NCI-H2107 (cell line): ENCODE measurements at regions not wholly inside any gene's neighbourhood (a gene's known extent, or its start where the extent isn't known, plus 50 kb on each side); places are given as distances from the start of the nearest gene placed in this dataset.

ENCODE experiments used
- DNase-seq: peaks from one replicate; lab custom pipeline; 2025; lab: John Stamatoyannopoulos, UW

GRCh38 chr6:10237298-10238038, 177.4 kb downstream of the TFAP2A start:
- no peak for DNase-seq

- no peak for DNase-seq
These were observed 179.5 kb downstream of the TFAP2A start for GRCh38 chr6:10235344-10235743.

GRCh38 chr6:10230531-10230930, 184.3 kb downstream of the TFAP2A start:
- DNase-seq, result no peak

DNA sequence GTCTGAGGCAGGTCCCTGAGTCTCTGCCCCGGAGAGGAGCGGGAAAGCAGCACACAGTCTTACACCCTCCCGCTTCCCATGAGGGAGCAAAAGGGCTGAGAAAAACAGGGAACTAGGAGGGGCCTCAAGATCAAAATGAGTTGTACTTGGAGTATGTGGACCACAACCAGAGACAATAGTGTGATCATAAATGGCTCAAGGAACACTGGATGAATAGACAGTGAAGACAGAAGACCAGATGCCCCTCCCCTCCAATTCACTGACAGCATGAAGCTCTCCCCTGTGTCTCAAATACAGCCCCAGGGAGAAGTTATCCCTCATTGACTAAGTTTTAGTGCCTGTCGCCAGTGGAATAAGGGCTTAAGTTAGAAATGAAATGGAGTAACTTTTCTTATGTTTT, 191.0 kb downstream of the TFAP2A start:
- DNase-seq, result no peak

GRCh38 chr6:10221178-10221577, 193.7 kb downstream of the TFAP2A start:
- no peak for DNase-seq

DNA sequence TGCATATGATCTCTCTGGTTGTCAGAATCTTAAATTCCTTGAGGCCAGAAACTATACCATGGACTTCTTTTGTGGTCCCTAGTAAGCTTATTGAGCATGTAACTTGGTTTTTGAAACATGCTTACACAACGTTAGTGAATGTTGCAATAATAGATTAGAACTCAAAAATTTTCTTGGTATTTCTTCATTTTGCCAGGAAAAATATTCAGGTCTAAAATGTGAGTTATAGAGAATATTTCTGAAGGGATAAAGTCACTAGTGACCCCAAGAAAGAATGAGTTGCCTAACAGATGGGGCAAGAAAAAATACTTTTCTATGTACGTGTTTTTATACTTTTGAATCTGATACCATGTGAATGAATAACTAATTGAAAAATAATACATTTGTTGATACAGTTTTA, 195.4 kb downstream of the TFAP2A start:
- DNase-seq, result no peak

DNA sequence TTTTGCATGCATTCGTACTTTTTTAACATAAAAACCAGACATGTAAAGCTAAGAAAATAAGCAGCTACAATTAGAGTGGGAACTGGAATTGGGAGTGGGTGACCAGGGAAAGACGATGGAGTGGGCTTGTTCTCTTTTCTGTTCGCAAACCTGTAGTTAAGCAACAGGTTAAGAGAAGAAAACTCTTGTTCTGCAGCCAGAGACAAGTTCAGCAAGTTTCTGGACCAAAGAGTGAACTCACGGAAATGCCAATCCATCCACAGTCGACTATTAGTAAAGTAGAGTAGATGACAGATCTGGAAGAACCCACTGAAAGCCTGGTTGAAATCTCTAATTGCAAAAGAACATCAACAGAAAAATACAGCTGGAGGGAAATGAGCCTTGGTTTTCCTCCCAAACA, 197.8 kb downstream of the TFAP2A start:
- DNase-seq, result no peak

GRCh38 chr6:10215326-10216110, 199.4 kb downstream of the TFAP2A start:
- DNase-seq, result no peak

GRCh38 chr6:10210052-10210451, 204.8 kb downstream of the TFAP2A start:
- no peak for DNase-seq

DNA sequence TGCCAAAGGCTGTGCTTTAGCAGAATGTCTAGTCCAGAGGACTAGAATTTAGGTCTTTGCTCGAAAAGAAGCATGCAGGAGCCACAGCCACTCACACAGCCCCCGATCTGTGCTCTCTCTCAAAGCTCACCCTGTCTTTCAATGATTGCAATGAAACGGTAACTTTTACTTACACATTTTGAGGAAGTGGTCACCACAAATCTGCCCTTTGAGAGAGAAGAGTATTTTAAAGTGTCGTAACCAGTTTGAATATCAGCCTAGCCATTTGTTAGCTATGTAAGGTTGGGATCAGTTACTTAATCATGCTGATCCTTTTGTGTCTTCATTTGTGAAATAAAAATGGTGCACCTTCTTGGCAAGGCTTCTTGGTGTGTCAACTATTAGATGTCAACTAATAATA, 209.0 kb downstream of the TFAP2A start:
- DNase-seq, result no peak

- DNase-seq, result no peak
These were observed 209.8 kb downstream of the TFAP2A start for GRCh38 chr6:10205120-10205519.

- no peak for DNase-seq
These were observed 211.2 kb downstream of the TFAP2A start for GRCh38 chr6:10203651-10204050.

DNA sequence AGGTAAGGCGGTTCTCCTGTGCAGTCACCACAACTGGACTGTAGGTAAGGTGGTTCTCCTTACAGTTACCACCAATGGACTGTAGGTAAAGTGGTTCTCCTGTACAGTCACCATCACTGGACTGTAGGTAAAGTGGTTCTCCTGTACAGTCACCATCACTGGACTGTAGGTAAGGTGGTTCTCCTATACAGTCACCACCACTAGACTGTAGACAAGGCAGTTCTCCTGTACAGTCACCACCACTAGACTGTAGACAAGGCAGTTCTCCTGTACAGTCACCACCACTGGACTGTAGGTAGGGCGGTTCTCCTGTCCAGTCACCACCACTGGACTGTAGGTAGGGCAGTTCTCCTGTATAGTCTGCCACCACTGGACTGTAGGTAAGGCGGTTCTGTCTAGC, 212.3 kb downstream of the TFAP2A start:
- DNase-seq, result no peak

DNA sequence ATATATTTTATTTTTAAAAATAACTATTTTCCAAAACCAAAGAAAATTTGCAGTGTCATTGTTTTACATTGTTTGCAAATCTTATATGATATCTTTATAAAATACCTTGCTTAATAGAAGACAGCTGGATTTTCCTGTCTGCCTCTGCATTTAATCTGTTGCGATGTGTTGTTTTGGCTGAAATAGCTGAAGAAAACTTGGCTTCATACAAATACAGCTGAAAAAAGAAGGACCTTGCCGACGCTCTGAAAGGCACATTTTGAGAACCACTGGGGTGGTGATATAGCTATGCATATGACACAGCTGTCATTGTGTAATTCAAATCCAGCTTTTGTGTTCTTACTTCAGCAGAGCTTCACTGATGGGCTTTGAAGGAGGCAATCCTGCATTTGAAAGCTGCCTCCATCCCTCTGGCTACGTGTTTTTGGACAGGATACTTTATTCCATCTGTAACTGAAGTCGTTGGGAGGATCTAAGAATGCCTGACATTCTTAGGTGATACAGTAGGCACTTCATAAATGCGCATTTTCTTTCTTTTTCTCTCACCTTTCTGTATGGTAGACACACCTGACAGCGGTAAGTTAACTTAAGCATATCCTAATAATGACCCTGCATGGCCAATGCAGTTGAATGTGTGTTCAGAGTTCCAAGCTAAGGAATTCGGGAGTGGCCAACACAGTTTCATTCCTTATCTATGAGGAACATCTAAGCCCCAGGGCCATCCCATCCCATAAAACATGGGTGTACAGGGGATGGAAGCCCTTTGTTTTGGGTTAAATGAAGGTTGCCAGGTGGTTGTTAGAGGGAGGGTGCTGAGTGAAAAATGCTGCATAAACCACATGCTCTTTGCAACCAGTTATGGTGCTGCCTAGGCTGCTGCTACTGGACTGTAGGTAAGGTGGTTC, 213.0 kb downstream of the TFAP2A start:
- DNase-seq, result no peak

DNA sequence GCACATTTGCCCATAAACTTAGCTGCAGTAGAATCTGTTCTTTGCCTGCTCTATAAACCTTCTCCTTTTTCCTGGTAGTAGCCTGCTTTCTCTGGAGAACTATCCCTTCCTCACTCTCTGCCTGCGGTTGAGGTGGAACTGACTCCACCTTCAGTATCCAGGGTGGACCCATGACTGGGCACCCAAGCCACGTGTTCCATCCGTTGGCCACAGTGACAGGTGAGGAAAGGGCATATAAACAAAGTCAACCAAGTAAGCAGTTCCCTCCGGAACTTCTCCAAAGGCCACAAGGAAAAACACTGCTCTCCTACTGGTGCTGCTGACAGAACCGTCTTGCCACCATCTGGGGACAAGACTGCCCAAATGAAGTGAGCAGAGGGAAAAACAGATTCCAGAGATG, 218.8 kb downstream of the TFAP2A start:
- no peak for DNase-seq

GRCh38 chr6:10194816-10195672, 219.8 kb downstream of the TFAP2A start:
- no peak for DNase-seq

DNA sequence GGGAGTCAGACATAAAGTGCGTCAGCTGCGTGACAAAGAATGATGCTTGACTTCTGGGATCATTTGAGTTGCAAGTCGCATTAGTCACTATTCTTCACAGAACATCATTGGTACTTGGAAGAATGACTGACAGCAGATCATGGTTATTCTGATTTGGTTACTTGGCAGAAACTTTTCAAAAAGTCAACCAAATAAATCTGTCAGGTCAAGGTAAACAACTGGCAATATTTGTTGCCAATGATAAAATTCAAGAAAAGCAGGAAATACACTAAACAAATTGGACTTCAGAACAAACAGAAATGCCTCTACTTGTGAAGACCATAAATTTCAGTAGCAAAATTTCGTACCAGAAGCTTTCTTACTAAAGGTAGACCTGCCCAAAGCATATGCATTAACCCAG, 221.6 kb downstream of the TFAP2A start:
- no peak for DNase-seq

DNA sequence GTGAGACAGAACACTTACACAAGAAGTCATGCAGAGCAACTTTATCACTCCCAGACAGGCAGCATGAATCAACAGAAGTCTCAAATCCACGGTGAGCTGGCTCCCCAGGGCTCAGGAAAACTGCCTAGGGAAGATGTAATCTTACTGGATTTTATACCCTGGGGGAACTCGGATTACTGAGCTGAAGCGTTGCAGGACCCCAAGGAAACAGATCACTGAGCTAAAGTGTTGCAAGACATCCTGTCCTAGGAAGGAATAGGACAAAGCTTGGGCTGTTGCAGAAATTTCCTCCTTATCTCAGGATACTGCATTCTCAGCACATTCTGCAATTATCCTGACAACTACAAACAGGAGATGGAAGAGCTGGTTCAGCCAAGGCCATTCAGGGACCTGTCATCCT, 224.8 kb downstream of the TFAP2A start:
- DNase-seq, result no peak

- DNase-seq, result no peak
These were observed 230.3 kb downstream of the TFAP2A start for GRCh38 chr6:10184371-10185227.
